SU-DHL-6 (cell line): ENCODE measurements at regions not wholly inside any gene's neighbourhood (a gene's known extent, or its start where the extent isn't known, plus 50 kb on each side); places are given as distances from the start of the nearest gene placed in this dataset.

Experiments
- EZH2phosphoT487 ChIP-seq: fragments of 200-600 bp; sonication (generic), shearing (Covaris generic); conservative IDR thresholded peaks from 2 replicates; pipeline ENCODE4 v1.6.1; 2018; ENCODE audit warnings: mild to moderate bottlenecking, antibody characterized with exemption, low read length, moderate library complexity, mixed read lengths
- TF ChIP-seq, protein P1 (sequence below): fragments of 200-600 bp; sonication (generic); IDR thresholded peaks from one replicate; pipeline ENCODE4 v1.5.1; 2017; ENCODE audit warnings: antibody characterized with exemption, mild to moderate bottlenecking, low read length, moderate library complexity; ENCODE audit not compliant: insufficient read depth, poor library complexity, severe bottlenecking

DNA sequence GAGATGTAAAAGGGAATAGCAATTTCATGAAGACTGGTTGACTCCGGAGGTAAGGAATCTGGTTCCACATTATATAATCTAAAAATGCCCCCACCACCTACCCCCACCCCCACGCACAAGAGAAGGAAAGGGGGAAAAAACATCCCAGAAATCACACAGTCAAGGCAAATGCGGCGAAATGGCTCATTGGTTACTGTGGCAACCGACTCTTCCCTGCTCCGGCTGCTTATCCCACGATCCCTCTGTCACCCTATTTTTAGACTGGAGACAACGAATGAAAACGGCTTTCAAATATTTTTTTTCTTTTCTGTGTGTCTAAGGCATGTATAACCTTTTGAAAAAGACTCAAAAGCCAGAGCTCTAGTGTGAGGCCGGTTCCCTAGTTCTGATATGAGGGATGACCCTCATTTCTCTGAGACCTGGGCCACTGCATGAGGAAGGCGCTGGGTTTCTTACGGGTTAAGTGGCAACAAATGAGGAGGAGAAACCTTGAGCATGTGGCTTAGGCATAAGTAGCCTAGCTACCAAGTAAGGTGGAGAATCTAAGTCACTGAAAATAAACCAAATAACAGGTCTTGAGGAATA, 148.3 kb upstream of the GRIN2B start:
- TF ChIP-seq, protein P1, sequence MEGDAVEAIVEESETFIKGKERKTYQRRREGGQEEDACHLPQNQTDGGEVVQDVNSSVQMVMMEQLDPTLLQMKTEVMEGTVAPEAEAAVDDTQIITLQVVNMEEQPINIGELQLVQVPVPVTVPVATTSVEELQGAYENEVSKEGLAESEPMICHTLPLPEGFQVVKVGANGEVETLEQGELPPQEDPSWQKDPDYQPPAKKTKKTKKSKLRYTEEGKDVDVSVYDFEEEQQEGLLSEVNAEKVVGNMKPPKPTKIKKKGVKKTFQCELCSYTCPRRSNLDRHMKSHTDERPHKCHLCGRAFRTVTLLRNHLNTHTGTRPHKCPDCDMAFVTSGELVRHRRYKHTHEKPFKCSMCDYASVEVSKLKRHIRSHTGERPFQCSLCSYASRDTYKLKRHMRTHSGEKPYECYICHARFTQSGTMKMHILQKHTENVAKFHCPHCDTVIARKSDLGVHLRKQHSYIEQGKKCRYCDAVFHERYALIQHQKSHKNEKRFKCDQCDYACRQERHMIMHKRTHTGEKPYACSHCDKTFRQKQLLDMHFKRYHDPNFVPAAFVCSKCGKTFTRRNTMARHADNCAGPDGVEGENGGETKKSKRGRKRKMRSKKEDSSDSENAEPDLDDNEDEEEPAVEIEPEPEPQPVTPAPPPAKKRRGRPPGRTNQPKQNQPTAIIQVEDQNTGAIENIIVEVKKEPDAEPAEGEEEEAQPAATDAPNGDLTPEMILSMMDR, result no peak
- TF ChIP-seq EZH2phosphoT487, result no peak
